Stimulated activated CD4-positive, alpha-beta T cell treated with anti-CD3 and anti-CD28 coated beads, Interleukin-2, amount 100 ng/mL, for 24 hours (primary cell): ENCODE measurements at regions not wholly inside any gene's neighbourhood (a gene's known extent, or its start where the extent isn't known, plus 50 kb on each side); places are given as distances from the start of the nearest gene placed in this dataset.

Experiments
- DNase-seq, 2 donors: peaks; one replicate each; pipeline ENCODE4 v3.0.0-alpha.2; 2020

- no peak for DNase-seq
These were observed 332.4 kb upstream of the ZNF507 start for GRCh38 chr19:32012886-32013631.

- no peak for DNase-seq
These were observed 328.0 kb upstream of the ZNF507 start for GRCh38 chr19:32017176-32017953.

- no peak for DNase-seq
These were observed 327.4 kb upstream of the ZNF507 start for GRCh38 chr19:32018014-32018413.

- no peak for DNase-seq
These were observed 324.9 kb upstream of the ZNF507 start for GRCh38 chr19:32020538-32020937.

GRCh38 chr19:32022044-32022640 is 323.3 kb upstream of the ZNF507 start:
- DNase-seq: no peak

- DNase-seq: no peak
These were observed 322.5 kb upstream of the ZNF507 start for GRCh38 chr19:32022731-32023563.

GRCh38 chr19:32023564-32023832 is 321.9 kb upstream of the ZNF507 start:
- DNase-seq: no peak

- no peak for DNase-seq
These were observed 316.2 kb upstream of the ZNF507 start for GRCh38 chr19:32029235-32029634.

GRCh38 chr19:32032561-32032960 is 312.8 kb upstream of the ZNF507 start:
- DNase-seq: no peak

- DNase-seq: no peak
These were observed 309.8 kb upstream of the ZNF507 start for GRCh38 chr19:32035626-32036025.

- no peak for DNase-seq
These were observed 307.1 kb upstream of the ZNF507 start for GRCh38 chr19:32038021-32038920.

GRCh38 chr19:32038961-32039360 is 306.4 kb upstream of the ZNF507 start:
- DNase-seq: no peak

GRCh38 chr19:32039440-32039839 is 306.0 kb upstream of the ZNF507 start:
- no peak for DNase-seq

GRCh38 chr19:32040236-32040635 is 305.2 kb upstream of the ZNF507 start:
- no peak for DNase-seq

GRCh38 chr19:32041681-32042292 is 303.6 kb upstream of the ZNF507 start:
- DNase-seq: peak in 1 of 2 donors; percentile 44

GRCh38 chr19:32047788-32048187 is 297.6 kb upstream of the ZNF507 start:
- DNase-seq: no peak

GRCh38 chr19:32053376-32053775 is 292.0 kb upstream of the ZNF507 start:
- no peak for DNase-seq

- no peak for DNase-seq
These were observed 291.5 kb upstream of the ZNF507 start for GRCh38 chr19:32053861-32054260.

- no peak for DNase-seq
These were observed 287.3 kb upstream of the ZNF507 start for GRCh38 chr19:32058131-32058530.

GRCh38 chr19:32061315-32061714 is 284.1 kb upstream of the ZNF507 start:
- no peak for DNase-seq

- no peak for DNase-seq
These were observed 281.8 kb upstream of the ZNF507 start for GRCh38 chr19:32063601-32064000.

- DNase-seq: no peak
These were observed 279.4 kb upstream of the ZNF507 start for GRCh38 chr19:32066056-32066455.
